ENCODE measurements at regions not wholly inside any gene's neighbourhood (a gene's known extent, or its start where the extent isn't known, plus 50 kb on each side); places are given as distances from the start of the nearest gene placed in this dataset.
"Not testable (repeated sequence)": the region's sequence is repeated elsewhere in the genome, so short reads cannot be mapped to it uniquely, and the experiment has no call there.

- DNase-seq: no peak
Measured at GRCh38 chr17:82998637-82999036, 80.8 kb upstream of the METRNL start.

GRCh38 chr17:83000738-83001137, 78.7 kb upstream of the METRNL start:
- no peak for DNase-seq

GRCh38 chr17:83002118-83002805, 77.1 kb upstream of the METRNL start:
- no peak for DNase-seq

- DNase-seq: no peak
Measured at GRCh38 chr17:83004791-83005380, 74.5 kb upstream of the METRNL start.

GRCh38 chr17:83005639-83006038, 73.8 kb upstream of the METRNL start:
- DNase-seq: no peak

- no peak for DNase-seq
Measured at GRCh38 chr17:83006515-83007455, 72.6 kb upstream of the METRNL start.

- no peak for DNase-seq
Measured at GRCh38 chr17:83007504-83008185, 71.8 kb upstream of the METRNL start.

- no peak for DNase-seq
Measured at GRCh38 chr17:83008186-83008510, 71.3 kb upstream of the METRNL start.

- no peak for DNase-seq
Measured at GRCh38 chr17:83008526-83008925, 70.9 kb upstream of the METRNL start.

- DNase-seq: no peak
Measured at GRCh38 chr17:83009414-83010205, 69.8 kb upstream of the METRNL start.

- peak in 1 of 2 experiments; percentile 14 for DNase-seq
Measured at GRCh38 chr17:83010206-83011200, 68.9 kb upstream of the METRNL start.

- DNase-seq: not testable (repeated sequence)
Measured at GRCh38 chr17:83011676-83012075, 67.7 kb upstream of the METRNL start.

- DNase-seq: peak; percentile 24 to 61
Measured at GRCh38 chr17:83012200-83012785, 67.1 kb upstream of the METRNL start.

- DNase-seq: no peak
Measured at GRCh38 chr17:83012868-83013778, 66.3 kb upstream of the METRNL start.

- no peak for DNase-seq
Measured at GRCh38 chr17:83013779-83014117, 65.7 kb upstream of the METRNL start.

GRCh38 chr17:83014297-83014696, 65.1 kb upstream of the METRNL start:
- no peak for DNase-seq

GRCh38 chr17:83014940-83015910, 64.2 kb upstream of the METRNL start:
- no peak for DNase-seq

GRCh38 chr17:83018658-83019193, 60.7 kb upstream of the METRNL start:
- DNase-seq: no peak
